GM19463 (cell line): ENCODE measurements at regions not wholly inside any gene's neighbourhood (a gene's known extent, or its start where the extent isn't known, plus 50 kb on each side); places are given as distances from the start of the nearest gene placed in this dataset.

Source experiments
- ATAC-seq: cut with Tn5 transposase; IDR thresholded peaks from one replicate; pipeline ENCODE4 v1.9.1; 2021; ENCODE audit warnings: mild to moderate bottlenecking, moderate library complexity; ENCODE audit not compliant: unreplicated experiment

GRCh38 chr1:71191520-71191919 lies 110.7 kb upstream of the ZRANB2 start:
- no peak for ATAC-seq

DNA sequence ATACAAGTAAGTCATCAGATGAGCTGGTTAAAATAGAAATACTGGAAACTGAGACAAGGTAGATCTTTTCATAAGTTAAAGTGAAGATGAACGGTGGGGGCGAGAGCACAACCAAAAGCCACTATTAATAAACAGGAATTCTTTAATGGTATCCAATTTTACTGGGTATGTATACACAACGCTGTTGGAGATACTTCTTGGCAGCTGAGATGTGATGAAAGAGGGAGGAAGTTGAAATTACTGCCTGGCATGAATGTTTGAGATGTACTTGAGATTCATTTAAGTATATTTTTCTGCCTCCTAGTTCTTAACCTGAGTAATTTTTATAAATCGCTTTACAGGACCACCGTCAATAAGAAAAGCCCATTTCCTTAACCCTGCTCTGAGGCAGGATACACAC lies 110.0 kb upstream of the ZRANB2 start:
- ATAC-seq: no peak

GRCh38 chr1:71184410-71184809 lies 103.6 kb upstream of the ZRANB2 start:
- ATAC-seq: no peak

DNA sequence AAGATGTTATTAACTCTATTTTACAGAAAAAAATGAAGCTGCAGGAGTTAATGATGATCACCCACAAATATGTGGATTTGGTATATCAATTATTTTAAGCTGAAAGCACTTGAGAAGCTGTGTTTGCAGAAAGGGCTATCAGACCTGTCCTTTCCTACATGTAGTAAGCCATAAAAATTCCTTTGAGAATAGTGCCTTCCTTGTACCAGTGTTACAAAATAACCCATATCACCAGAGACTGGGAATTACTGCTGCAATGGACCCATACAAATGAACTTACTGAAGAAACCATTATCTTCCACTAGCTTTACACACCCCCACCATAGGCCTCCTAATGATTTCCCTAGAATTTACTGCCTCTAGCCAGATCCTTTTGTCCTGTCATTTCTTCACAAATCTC lies 99.2 kb upstream of the ZRANB2 start:
- no peak for ATAC-seq

- ATAC-seq: no peak
Measured at GRCh38 chr1:71170925-71171324, 90.1 kb upstream of the ZRANB2 start.

- no peak for ATAC-seq
Measured at GRCh38 chr1:71167505-71167904, 86.7 kb upstream of the ZRANB2 start.

DNA sequence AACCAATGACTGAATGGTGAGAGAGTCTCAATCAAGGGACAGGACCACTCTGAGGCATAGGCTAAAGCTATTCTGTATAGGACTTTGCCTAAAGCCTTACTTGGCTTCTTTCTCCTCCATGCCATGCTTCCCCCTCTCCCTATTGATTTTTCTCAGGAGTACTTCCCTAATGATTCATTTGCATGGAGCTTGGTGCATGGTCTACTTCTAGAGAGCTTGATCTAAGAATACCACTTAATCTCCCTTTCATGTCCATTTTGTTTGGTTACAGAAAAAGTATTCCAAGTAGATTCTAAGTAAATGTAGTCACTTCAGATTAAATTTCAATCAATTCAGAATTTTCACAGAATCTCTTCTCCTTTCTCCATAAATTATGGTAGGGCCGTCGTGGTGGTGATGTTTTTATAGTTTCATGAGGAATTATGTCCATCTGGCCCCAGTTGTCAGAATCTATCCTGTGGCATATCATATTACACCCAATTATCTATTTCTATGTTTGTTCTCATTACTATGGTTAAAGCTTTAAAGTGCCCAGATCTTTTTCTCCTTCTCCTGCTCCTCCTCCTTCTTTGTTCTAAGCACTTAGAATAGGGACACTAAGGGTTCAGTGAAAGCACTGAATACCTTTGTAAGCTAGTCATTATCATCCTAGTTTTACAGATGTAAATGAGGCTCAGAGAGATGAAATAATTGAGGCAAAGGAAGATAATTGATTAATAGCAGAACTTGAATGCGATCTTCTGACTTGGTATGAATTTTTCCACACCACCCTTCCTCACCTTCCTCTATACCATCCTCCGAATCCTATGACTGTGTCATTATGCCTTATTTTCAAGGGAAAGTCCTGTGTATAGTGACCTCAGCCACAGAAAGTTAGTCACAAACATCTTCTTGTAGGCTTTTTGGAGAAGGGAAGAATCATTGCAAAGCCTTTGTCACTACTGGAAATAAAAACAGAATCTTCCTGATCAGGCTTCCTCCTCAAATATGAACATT lies 85.6 kb upstream of the ZRANB2 start:
- ATAC-seq: no peak

DNA sequence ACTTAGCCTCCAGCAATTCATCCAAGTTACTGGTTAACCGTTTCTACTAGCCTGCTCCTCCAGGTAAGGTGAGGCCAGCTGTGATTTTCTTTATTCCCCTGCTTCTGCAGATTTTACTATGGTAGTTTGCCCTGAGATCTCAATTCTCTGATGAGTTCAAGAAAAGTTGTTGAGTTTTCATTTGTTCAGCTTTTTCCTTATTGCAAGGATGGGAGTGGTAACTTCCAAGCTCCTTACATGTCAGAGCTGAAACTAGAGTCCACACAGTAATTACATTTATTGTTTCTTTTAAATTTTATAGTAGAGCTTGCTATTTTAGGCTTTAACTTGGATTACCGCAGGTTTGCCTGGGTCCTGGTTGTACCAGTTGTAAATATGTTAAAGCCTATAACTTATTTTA lies 76.9 kb upstream of the ZRANB2 start:
- ATAC-seq: no peak

GRCh38 chr1:71157151-71157550 lies 76.3 kb upstream of the ZRANB2 start:
- ATAC-seq: no peak

DNA sequence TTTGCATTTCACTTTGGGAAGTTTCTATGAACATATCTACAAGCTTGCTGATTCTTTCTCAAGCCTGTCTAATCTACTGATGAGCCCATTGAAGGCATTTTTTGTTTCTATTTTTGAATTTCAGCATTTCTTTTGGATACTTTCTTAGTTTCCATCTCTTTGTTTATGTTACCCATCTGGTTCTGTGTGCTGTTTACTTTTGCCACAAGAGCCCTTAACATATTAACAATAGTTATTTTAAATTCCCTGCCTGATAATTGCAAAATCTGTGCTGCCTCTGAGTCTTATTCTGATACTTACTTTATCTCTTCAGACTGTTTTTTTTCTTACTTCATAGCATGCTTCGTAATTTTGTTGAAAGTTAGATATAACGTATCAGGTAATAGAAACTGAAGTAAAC lies 75.8 kb upstream of the ZRANB2 start:
- ATAC-seq: no peak

DNA sequence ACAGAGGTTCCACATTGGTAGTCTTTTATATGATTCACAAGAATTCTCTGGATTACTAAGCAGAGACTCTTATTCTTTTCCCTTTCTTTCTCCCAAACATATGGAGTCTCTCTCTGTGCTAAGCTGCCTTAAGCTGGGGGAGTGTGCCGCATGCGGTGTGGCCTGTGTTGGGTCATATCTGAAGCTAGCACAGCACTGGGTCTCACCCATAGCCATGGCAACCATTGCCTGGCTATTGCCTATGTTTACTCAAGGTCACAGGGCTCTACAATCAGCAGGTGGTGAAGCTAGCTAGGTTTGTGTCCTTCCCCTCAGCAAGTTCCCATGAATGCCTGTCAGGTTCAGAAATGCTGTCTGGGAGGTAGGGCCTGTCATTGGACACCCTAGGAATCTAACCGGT lies 73.6 kb upstream of the ZRANB2 start:
- no peak for ATAC-seq

DNA sequence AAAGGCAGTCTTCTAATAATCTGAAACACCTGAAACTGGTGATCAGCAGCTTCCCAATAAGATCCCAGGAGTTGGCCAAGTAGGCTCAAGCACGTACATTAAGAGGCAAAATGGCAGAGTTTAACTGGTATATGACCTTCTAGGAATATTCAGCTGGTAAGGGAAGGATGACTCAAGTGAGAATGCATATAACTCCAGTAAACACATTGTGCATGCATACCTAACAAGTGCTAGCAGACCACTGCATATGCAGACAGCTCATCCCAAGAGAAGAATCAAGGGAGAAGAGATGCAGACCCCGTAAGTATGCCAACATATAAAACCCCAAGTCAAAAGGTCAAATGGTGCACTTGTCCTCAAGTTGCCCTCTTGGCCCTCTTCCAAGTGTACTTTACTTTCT lies 73.0 kb upstream of the ZRANB2 start:
- no peak for ATAC-seq

- no peak for ATAC-seq
Measured at GRCh38 chr1:71147637-71148360, 67.0 kb upstream of the ZRANB2 start.

- ATAC-seq: no peak
Measured at GRCh38 chr1:71135571-71135970, 54.7 kb upstream of the ZRANB2 start.
